Neural cell (in vitro differentiated cells): ENCODE measurements at regions not wholly inside any gene's neighbourhood (a gene's known extent, or its start where the extent isn't known, plus 50 kb on each side); places are given as distances from the start of the nearest gene placed in this dataset.

ENCODE experiments used
- CTCF ChIP-seq: fragments of 450-650 bp; IDR thresholded peaks from 2 replicates; pipeline ENCODE4 v1.5.1; 2014; ENCODE audit warnings: antibody characterized with exemption, mild to moderate bottlenecking, moderate library complexity; ENCODE audit not compliant: poor library complexity, severe bottlenecking
- EP300 ChIP-seq: fragments of 450-650 bp; conservative IDR thresholded peaks from 2 replicates; pipeline ENCODE4 v1.6.1; 2014; ENCODE audit warnings: antibody characterized with exemption, mild to moderate bottlenecking, moderate library complexity; ENCODE audit not compliant: poor library complexity, severe bottlenecking
- EZH2 ChIP-seq: fragments of 200-600, 300-800 bp; shearing (Covaris generic), sonication (generic); IDR thresholded peaks from 2 replicates; pipeline ENCODE4 v1.6.1; 2014; ENCODE audit warnings: antibody characterized with exemption, low read length, borderline replicate concordance, mild to moderate bottlenecking; ENCODE audit not compliant: insufficient read depth, poor library complexity, severe bottlenecking
- POLR2AphosphoS5 ChIP-seq: IDR thresholded peaks from 2 replicates; pipeline ENCODE4 v1.6.1; 2012
- RAD21 ChIP-seq: fragments of 450-650 bp; conservative IDR thresholded peaks from 2 replicates; pipeline ENCODE4 v1.6.1; 2014; ENCODE audit warnings: antibody characterized with exemption, mild to moderate bottlenecking, moderate library complexity
- TAF1 ChIP-seq: IDR thresholded peaks from 2 replicates; pipeline ENCODE4 v1.6.1; 2012; ENCODE audit warnings: low read depth
- TF ChIP-seq, protein P1 (sequence below): IDR thresholded peaks from 2 replicates; pipeline ENCODE4 v1.6.1; 2012; ENCODE audit warnings: borderline replicate concordance

DNA sequence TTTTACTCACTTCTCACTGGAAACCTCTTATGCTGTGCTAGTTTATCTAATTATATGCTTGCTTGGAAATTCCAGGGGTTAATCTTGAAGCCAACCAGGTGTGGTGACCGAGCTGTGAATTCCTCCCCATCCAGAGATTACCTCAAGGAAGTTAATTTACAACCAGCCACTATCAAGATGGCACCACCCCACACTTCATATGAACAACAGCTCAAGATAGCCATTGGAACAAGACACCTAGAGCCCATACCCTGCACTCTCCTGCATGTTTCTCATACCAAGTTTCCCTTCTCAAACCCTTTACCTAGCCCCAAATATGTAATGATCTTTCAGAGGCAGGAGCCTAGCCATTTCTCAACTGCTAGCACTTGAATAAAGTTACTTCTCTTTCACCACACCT lies 2156.9 kb upstream of the C9orf72 start:
- TF ChIP-seq TAF1 (no peak), CTCF (no peak), RAD21 (no peak), EP300 (no peak), POLR2AphosphoS5 (no peak), EZH2 (no peak)
- TF ChIP-seq, protein P1, sequence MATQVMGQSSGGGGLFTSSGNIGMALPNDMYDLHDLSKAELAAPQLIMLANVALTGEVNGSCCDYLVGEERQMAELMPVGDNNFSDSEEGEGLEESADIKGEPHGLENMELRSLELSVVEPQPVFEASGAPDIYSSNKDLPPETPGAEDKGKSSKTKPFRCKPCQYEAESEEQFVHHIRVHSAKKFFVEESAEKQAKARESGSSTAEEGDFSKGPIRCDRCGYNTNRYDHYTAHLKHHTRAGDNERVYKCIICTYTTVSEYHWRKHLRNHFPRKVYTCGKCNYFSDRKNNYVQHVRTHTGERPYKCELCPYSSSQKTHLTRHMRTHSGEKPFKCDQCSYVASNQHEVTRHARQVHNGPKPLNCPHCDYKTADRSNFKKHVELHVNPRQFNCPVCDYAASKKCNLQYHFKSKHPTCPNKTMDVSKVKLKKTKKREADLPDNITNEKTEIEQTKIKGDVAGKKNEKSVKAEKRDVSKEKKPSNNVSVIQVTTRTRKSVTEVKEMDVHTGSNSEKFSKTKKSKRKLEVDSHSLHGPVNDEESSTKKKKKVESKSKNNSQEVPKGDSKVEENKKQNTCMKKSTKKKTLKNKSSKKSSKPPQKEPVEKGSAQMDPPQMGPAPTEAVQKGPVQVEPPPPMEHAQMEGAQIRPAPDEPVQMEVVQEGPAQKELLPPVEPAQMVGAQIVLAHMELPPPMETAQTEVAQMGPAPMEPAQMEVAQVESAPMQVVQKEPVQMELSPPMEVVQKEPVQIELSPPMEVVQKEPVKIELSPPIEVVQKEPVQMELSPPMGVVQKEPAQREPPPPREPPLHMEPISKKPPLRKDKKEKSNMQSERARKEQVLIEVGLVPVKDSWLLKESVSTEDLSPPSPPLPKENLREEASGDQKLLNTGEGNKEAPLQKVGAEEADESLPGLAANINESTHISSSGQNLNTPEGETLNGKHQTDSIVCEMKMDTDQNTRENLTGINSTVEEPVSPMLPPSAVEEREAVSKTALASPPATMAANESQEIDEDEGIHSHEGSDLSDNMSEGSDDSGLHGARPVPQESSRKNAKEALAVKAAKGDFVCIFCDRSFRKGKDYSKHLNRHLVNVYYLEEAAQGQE = no peak
